HL-60 (cell line): ENCODE measurements at regions not wholly inside any gene's neighbourhood (a gene's known extent, or its start where the extent isn't known, plus 50 kb on each side); places are given as distances from the start of the nearest gene placed in this dataset.

ENCODE experiments used
- DNase-seq, 2 experiments: peaks; one replicate each; pipeline ENCODE4 v3.0.0-alpha.2; 2010 to 2020; ENCODE audit warnings: low read depth in 1 of 2, low spot score in 1 of 2
- H3K27ac ChIP-seq: fragments of 250-450 bp; sonication (Bioruptor Pico); replicated peaks from 2 replicates; pipeline ENCODE4 v1.5.1; 2020; ENCODE audit warnings: mild to moderate bottlenecking, moderate library complexity
- H3K27me3 ChIP-seq: fragments of 250-450 bp; sonication (Bioruptor Pico); 2 replicates; pipeline ENCODE4 v1.5.1; 2021; ENCODE audit warnings: mild to moderate bottlenecking, moderate library complexity; ENCODE audit not compliant: insufficient read depth, poor library complexity, severe bottlenecking
- H3K4me3 ChIP-seq: replicated peaks from 2 replicates; pipeline ENCODE4 v1.5.1; 2011; ENCODE audit warnings: mild to moderate bottlenecking, control low read depth, low read length; ENCODE audit not compliant: insufficient read depth
- CTCF ChIP-seq: IDR thresholded peaks from one replicate; pipeline ENCODE4 v1.5.1; 2011; ENCODE audit warnings: low read length, control low read depth, inconsistent platforms; ENCODE audit not compliant: insufficient read depth
- GABPA ChIP-seq: IDR thresholded peaks from 2 replicates; pipeline ENCODE4 v1.6.1; 2012; ENCODE audit warnings: low read depth
- POLR2AphosphoS5 ChIP-seq: IDR thresholded peaks from 2 replicates; pipeline ENCODE4 v1.6.1; 2012; ENCODE audit warnings: low read depth
- REST ChIP-seq: IDR thresholded peaks from 2 replicates; pipeline ENCODE4 v1.6.1; 2012; ENCODE audit warnings: low read depth; ENCODE audit not compliant: insufficient replicate concordance
- SPI1 ChIP-seq: IDR thresholded peaks from 2 replicates; pipeline ENCODE4 v1.6.1; 2012; ENCODE audit warnings: low read depth, mild to moderate bottlenecking, borderline replicate concordance

- no peak for DNase-seq
Observed at GRCh38 chr7:114088470-114088940, 169.7 kb upstream of the PPP1R3A start.

GRCh38 chr7:114087653-114088469 is 169.1 kb upstream of the PPP1R3A start:
- H3K4me3 ChIP-seq = no peak overlapping the region; the same call in 1 of the 2 replicates
- peaks cover 44% of the 10 kb centered on the region for H3K27me3 ChIP-seq
- TF ChIP-seq REST (no peak), GABPA (no peak), SPI1 (no peak), CTCF (no peak), POLR2AphosphoS5 (no peak)
- DNase-seq = no peak
- no peak overlapping the region for H3K27ac ChIP-seq

More at GRCh38 chr7:114088470-114088940, 169.7 kb upstream of the PPP1R3A start:
- no peak overlapping the region for H3K27ac ChIP-seq
- TF ChIP-seq GABPA (no peak), SPI1 (no peak), CTCF (no peak), POLR2AphosphoS5 (no peak), REST (no peak)
- H3K4me3 ChIP-seq = no peak overlapping the region
- H3K27me3 ChIP-seq = peaks cover 39% of the 10 kb centered on the region

GRCh38 chr7:114086914-114087652 is 168.3 kb upstream of the PPP1R3A start:
- Histone ChIP-seq H3K4me3 (peak overlapping the region; percentile 69), H3K27ac (no peak overlapping the region), H3K27me3 (peaks cover 52% of the 10 kb centered on the region)
- no peak for TF ChIP-seq REST
- TF ChIP-seq GABPA = no peak
- TF ChIP-seq POLR2AphosphoS5 = no peak
- TF ChIP-seq SPI1 = no peak
- TF ChIP-seq CTCF = no peak
- DNase-seq = no peak
